ENCODE measurements at regions not wholly inside any gene's neighbourhood (a gene's known extent, or its start where the extent isn't known, plus 50 kb on each side); places are given as distances from the start of the nearest gene placed in this dataset.

GRCh38 chr2:196268025-196268424, 96.6 kb upstream of the STK17B start:
- TF ChIP-seq REST (IDR thresholded peaks at IDR 0.05; ENCODE audit: low read depth) (no peak), ZFX (IDR thresholded peaks at IDR 0.05) (no peak)

Measured in HCT116 (cell line).